ENCODE measurements at regions not wholly inside any gene's neighbourhood (a gene's known extent, or its start where the extent isn't known, plus 50 kb on each side); places are given as distances from the start of the nearest gene placed in this dataset.

GRCh38 chr21:36608897-36609225 is 90.1 kb upstream of the SIM2 start:
- Mint-ChIP-seq H3K4me1 (peaks cover 15 to 29% of the 10 kb centered on the region in 2 experiments), H3K9me3 (peaks cover 8 to 21% of the 10 kb centered on the region in 2 experiments), H3K4me3 (no peak overlapping the region), H3K36me3 (ENCODE audit: insufficient read depth in 1 of 3, low read depth in 3 of 3) (peaks cover 0 to 18% (median 5%) of the 10 kb centered on the region in 3 experiments; a peak in 5 of 7 replicates), H3K27me3 (ENCODE audit: low read depth) (peaks cover 4% of the 10 kb centered on the region; the same call in 1 of the 2 replicates), H3K27ac (no peak overlapping the region)
- H2BK15ac ChIP-seq (ENCODE audit: low read depth, low read length) = no peak overlapping the region
- H2BK12ac ChIP-seq (ENCODE audit: insufficient read length, low read depth, low read length) = no peak overlapping the region
- H2BK120ac ChIP-seq (ENCODE audit: low read depth, low read length, poor library complexity, severe bottlenecking) = no peak overlapping the region
- no peak overlapping the region for H2AK5ac ChIP-seq (ENCODE audit: insufficient read length, low read length)
- no peak overlapping the region for H3K56ac ChIP-seq (ENCODE audit: insufficient read length, low read depth, low read length)
- no peak overlapping the region for H4K5ac ChIP-seq (ENCODE audit: insufficient read length, low read depth, low read length)
- no peak for TF ChIP-seq CTCF (conservative IDR thresholded peaks at IDR 0.05)
- WGBS (ENCODE audit: extremely low coverage, insufficient read length, low lambda C conversion rate) = no CpG with 5 or more reads among the region's 1 CpG
- no peak overlapping the region for H2BK5ac ChIP-seq (ENCODE audit: insufficient read length, low read length)
- no peak overlapping the region for H3K9ac ChIP-seq (ENCODE audit: extremely low read depth, insufficient read length, low read length)
- no peak overlapping the region for H2BK20ac ChIP-seq (ENCODE audit: low read depth, low read length, poor library complexity, severe bottlenecking)
- no peaks in the 10 kb centered on the region for H3K27me3 ChIP-seq (ENCODE audit: insufficient read depth, low read length)
- no peak overlapping the region for H3K27ac ChIP-seq (ENCODE audit: insufficient read length, low read depth, low read length)
- no peak for DNase-seq
- no peak overlapping the region for H4K91ac ChIP-seq (ENCODE audit: insufficient read length, low read depth, low read length)
- H4K20me1 ChIP-seq (ENCODE audit: control insufficient read depth, insufficient read depth, insufficient read length) = no peaks in the 10 kb centered on the region
- H3T11ph ChIP-seq (ENCODE audit: low read length) = no peak overlapping the region
- H3K4ac ChIP-seq (ENCODE audit: low read depth, low read length) = no peak overlapping the region
- H3K4me1 ChIP-seq (ENCODE audit: insufficient read depth, low read length) = 0 out of 2 replicates have a peak, but pooled peaks cover 2% of the 10 kb centered on the region
- no peak overlapping the region for H4K8ac ChIP-seq (replicated peaks; ENCODE audit: insufficient read length, low read depth, low read length)
- no peaks in the 10 kb centered on the region for H3K23me2 ChIP-seq (ENCODE audit: insufficient read length, low read depth, low read length, poor library complexity, severe bottlenecking)
- H3K79me2 ChIP-seq (ENCODE audit: insufficient read depth, low read length) = no peaks in the 10 kb centered on the region
- no peak overlapping the region for H3K4me2 ChIP-seq (ENCODE audit: insufficient read depth, insufficient read length, low read length)
- H3K79me1 ChIP-seq (ENCODE audit: insufficient read depth, low read depth, low read length, poor library complexity, severe bottlenecking) = no peaks in the 10 kb centered on the region
- no peak overlapping the region for H3K14ac ChIP-seq (ENCODE audit: insufficient read depth, low read length)
- no peak overlapping the region for H2AFZ ChIP-seq (ENCODE audit: low read length)
- H3K9me3 ChIP-seq (ENCODE audit: control insufficient read depth, low read depth, low read length) = no peaks in the 10 kb centered on the region
- no peak overlapping the region for H3K18ac ChIP-seq (ENCODE audit: insufficient read length, low read depth, low read length)
- H3K23ac ChIP-seq (ENCODE audit: insufficient read length, low read depth, low read length) = no peak overlapping the region
